HepG2 (cell line): ENCODE measurements at regions not wholly inside any gene's neighbourhood (a gene's known extent, or its start where the extent isn't known, plus 50 kb on each side); places are given as distances from the start of the nearest gene placed in this dataset.

Source experiments
- ATAC-seq: fragments of 200-7000 bp; cut with Tn5 transposase; 3 replicates; pipeline ENCODE4 v1.9.1; 2020; ENCODE audit warnings: mild to moderate bottlenecking, moderate library complexity
- BruUV-seq: library from RNA; stranded (reverse); fragments of 400-500 nt; replicated peaks from 2 replicates; lab custom pipeline; 2021; lab: Mats Ljungman, UMichigan
- CTCF ChIA-PET: fragments of 300-600 bp; formaldehyde crosslinking; extraction: SDS; loops from one replicate; lab custom pipeline; 2021; ENCODE audit warnings: low total read pairs, inconsistent platforms, low intra/inter-chr PET ratio; lab: Yijun Ruan, JAX
- POLR2A ChIA-PET: fragments of 350-600 bp; sonication (Branson Sonifier 250); formaldehyde crosslinking; loops from one replicate; lab custom pipeline; 2020; ENCODE audit warnings: antibody characterized with exemption, inconsistent platforms; lab: Yijun Ruan, JAX
- DNase-seq: peaks from one replicate; pipeline ENCODE4 v3.0.0-alpha.2; 2015; ENCODE audit warnings: low spot score
- FAIRE-seq: peaks from 3 replicates; lab custom pipeline; 2011; peaks lifted over from hg19 to GRCh38; lab: Jason Lieb, UNC
- H2AFZ ChIP-seq: one replicate; pipeline ENCODE4 v1.6.1; 2011; ENCODE audit warnings: low read length, inconsistent platforms
- H3K27ac ChIP-seq: fragments of 300-600 bp; 3 replicates; pipeline ENCODE4 v1.8.0; 2011; ENCODE audit warnings: mixed run types, mild to moderate bottlenecking, mixed read lengths, low read length, inconsistent platforms; ENCODE audit not compliant: insufficient read depth; ENCODE audit errors: extremely low read length
- H3K27me3 ChIP-seq, 2 experiments: fragments of 200-600 bp in 1 of 2; 2 replicates in 1 of 2; 3 replicates in 1 of 2; pipeline versions ENCODE4 v1.6.0 to v1.8.0; 2011; ENCODE audit warnings: low read length in 2 of 2, mild to moderate bottlenecking in 2 of 2, moderate library complexity in 2 of 2, inconsistent platforms in 1 of 2; ENCODE audit not compliant: insufficient read depth in 2 of 2, control insufficient read depth in 1 of 2
- H3K36me3 ChIP-seq, 2 experiments: fragments of 200-600 bp in 1 of 2; replicated peaks in 1 of 2; 2 replicates in 1 of 2; 3 replicates in 1 of 2; pipeline versions ENCODE4 v1.5.1 to v1.8.0; 2011; ENCODE audit warnings: low read length in 2 of 2, inconsistent platforms in 1 of 2; ENCODE audit not compliant: insufficient read depth in 2 of 2, control insufficient read depth in 1 of 2
- H3K4me1 ChIP-seq: 2 replicates; pipeline ENCODE4 v1.5.1; 2012; ENCODE audit warnings: low read length, inconsistent platforms; ENCODE audit not compliant: insufficient read depth
- H3K4me2 ChIP-seq: 2 replicates; pipeline ENCODE4 v1.6.0; 2011; ENCODE audit warnings: low read depth, low read length, inconsistent platforms
- H3K4me3 ChIP-seq, 3 experiments: fragments of 200-600 bp in 1 of 3; sonication (generic), shearing (Covaris generic) in 1 of 3; replicated peaks in 1 of 3; 2 replicates each; pipeline ENCODE4 v1.5.1; 2011 to 2016; ENCODE audit warnings: low read length in 3 of 3, inconsistent platforms in 2 of 3, low read depth in 2 of 3, mild to moderate bottlenecking in 2 of 3, control low read depth in 1 of 3, mixed read lengths in 1 of 3; ENCODE audit not compliant: insufficient read depth in 1 of 3
- H3K79me2 ChIP-seq: one replicate; pipeline ENCODE4 v1.6.1; 2011; ENCODE audit warnings: low read length, inconsistent platforms; ENCODE audit not compliant: insufficient read depth
- H3K9ac ChIP-seq: 2 replicates; pipeline ENCODE4 v1.6.0; 2011; ENCODE audit warnings: mild to moderate bottlenecking, low read depth, low read length, inconsistent platforms; ENCODE audit not compliant: insufficient read depth
- H3K9me3 ChIP-seq: 2 replicates; pipeline ENCODE4 v1.5.1; 2012; ENCODE audit warnings: mild to moderate bottlenecking, low read length
- H4K20me1 ChIP-seq: 2 replicates; pipeline ENCODE4 v1.6.0; 2011; ENCODE audit warnings: inconsistent platforms, mild to moderate bottlenecking, low read length, moderate library complexity; ENCODE audit not compliant: insufficient read depth
- BORCS8-MEF2B ChIP-seq: sonication (generic); formaldehyde crosslinking; IDR thresholded peaks from 2 replicates; pipeline ENCODE4 v1.8.0; 2022; ENCODE audit warnings: mild to moderate bottlenecking, missing genetic modification reagents
- CEBPB ChIP-seq: IDR thresholded peaks from 2 replicates; pipeline ENCODE4 v1.6.1; 2011; ENCODE audit warnings: low read depth, low read length, improper control_type of control experiment, borderline replicate concordance
- EEA1 ChIP-seq: sonication (generic); formaldehyde crosslinking; IDR thresholded peaks from 2 replicates; pipeline ENCODE4 v1.5.1; 2020; ENCODE audit warnings: mild to moderate bottlenecking, missing genetic modification reagents, borderline replicate concordance
- GZF1 ChIP-seq: sonication (generic); formaldehyde crosslinking; IDR thresholded peaks from 2 replicates; pipeline ENCODE4 v1.5.1; 2020; ENCODE audit warnings: mild to moderate bottlenecking, missing genetic modification reagents
- HMG20B ChIP-seq: conservative IDR thresholded peaks from 2 replicates; pipeline ENCODE4 v1.6.1; 2016; ENCODE audit warnings: missing genetic modification reagents, missing compliant biosample characterization
- IKZF5 ChIP-seq: IDR thresholded peaks from 2 replicates; pipeline ENCODE4 v1.6.1; 2018; ENCODE audit warnings: missing genetic modification reagents, mild to moderate bottlenecking, missing compliant biosample characterization
- JUNB ChIP-seq: sonication (generic); formaldehyde crosslinking; IDR thresholded peaks from 2 replicates; pipeline ENCODE4 v1.8.0; 2022; ENCODE audit warnings: missing genetic modification reagents, mild to moderate bottlenecking, borderline replicate concordance
- KAT7 ChIP-seq: IDR thresholded peaks from 2 replicates; pipeline ENCODE4 v1.6.1; 2018; ENCODE audit warnings: borderline replicate concordance, missing compliant biosample characterization
- RXRB ChIP-seq: IDR thresholded peaks from 2 replicates; pipeline ENCODE4 v1.6.1; 2016; ENCODE audit warnings: borderline replicate concordance, missing genetic modification reagents, missing compliant biosample characterization
- SIN3A ChIP-seq: IDR thresholded peaks from 2 replicates; pipeline ENCODE4 v1.6.1; 2011; ENCODE audit warnings: low read depth, mild to moderate bottlenecking, control low read depth, low read length, borderline replicate concordance
- ZBTB37 ChIP-seq: sonication (generic); formaldehyde crosslinking; IDR thresholded peaks from 2 replicates; pipeline ENCODE4 v1.4.0; 2020; ENCODE audit warnings: mild to moderate bottlenecking, missing genetic modification reagents
- ZNF407 ChIP-seq: sonication (generic); formaldehyde crosslinking; IDR thresholded peaks from one replicate; pipeline ENCODE4 v1.5.1; 2020; ENCODE audit warnings: mild to moderate bottlenecking, missing genetic modification reagents; ENCODE audit errors: not compliant biosample characterization
- ZNF569 ChIP-seq: sonication (generic); formaldehyde crosslinking; IDR thresholded peaks from 2 replicates; pipeline ENCODE4 v1.5.0; 2020; ENCODE audit warnings: mild to moderate bottlenecking, missing genetic modification reagents, moderate library complexity, borderline replicate concordance
- WGBS: methylation state at CpG from one replicate; pipeline ENCODE4 v1.1.6; 2017; ENCODE audit warnings: low lambda C conversion rate; 5-methylcytosine and 5-hydroxymethylcytosine counted together
- in situ Hi-C: cut with HindIII; loops from 2 replicates; pipeline ENCODE4 v1.10.0; 2017; ENCODE audit warnings: low pct_unique_long_range_greater_than_20kb; ENCODE audit not compliant: extremely low pct_ligation_motif_present
- intact Hi-C: fragments of 100-400 bp; cut with micrococcal nuclease; formaldehyde crosslinking; loops from one replicate; pipeline ENCODE4 v1.10.0; 2022; ENCODE audit not compliant: unreplicated experiment

GRCh38 chr1:112840631-112841624 is 115.1 kb downstream of the SLC16A1 start:
- no TSS peak for BruUV-seq
- in situ Hi-C loops (no loop called here), intact Hi-C loops (no loop called here)
- H3K9ac ChIP-seq, result no peak overlapping the region
- no peaks in the 10 kb centered on the region for H4K20me1 ChIP-seq
- DNase-seq (no peak), FAIRE-seq (no peak), ATAC-seq (no peak)
- H3K36me3 ChIP-seq, result no peaks in the 10 kb centered on the region
- ChIA-PET POLR2A (no interaction called here), CTCF (no interaction called here)
- peaks cover 6% of the 10 kb centered on the region for H3K4me1 ChIP-seq
- H3K9me3 ChIP-seq, result no peaks in the 10 kb centered on the region
- H3K79me2 ChIP-seq, result no peaks in the 10 kb centered on the region
- 31% methylated on average over 7 of the region's 7 CpGs for whole genome bisulfite sequencing
- no peak overlapping the region for H3K27ac ChIP-seq
- H3K4me3 ChIP-seq, result no peak overlapping the region
- H3K4me2 ChIP-seq, result no peak overlapping the region
- H2AFZ ChIP-seq, result no peak overlapping the region
- no peaks in the 10 kb centered on the region; a peak in 1 of 5 replicates for H3K27me3 ChIP-seq
- TF ChIP-seq CEBPB, result no peak
- TF ChIP-seq EEA1, result no peak
- TF ChIP-seq ZNF407 (CRISPR knock-in tag), result no peak
- TF ChIP-seq SIN3A, result no peak
- TF ChIP-seq IKZF5 (CRISPR knock-in tag), result no peak
- no peak for TF ChIP-seq GZF1 (CRISPR knock-in tag)
- no peak for TF ChIP-seq JUNB (CRISPR knock-in tag)
- no peak for TF ChIP-seq BORCS8-MEF2B
- TF ChIP-seq HMG20B (CRISPR knock-in tag), result no peak
- TF ChIP-seq ZBTB37, result no peak
- no peak for TF ChIP-seq KAT7
- no peak for TF ChIP-seq RXRB (CRISPR knock-in tag)
- no peak for TF ChIP-seq ZNF569 (CRISPR knock-in tag)
